ENCODE measurements at regions not wholly inside any gene's neighbourhood (a gene's known extent, or its start where the extent isn't known, plus 50 kb on each side); places are given as distances from the start of the nearest gene placed in this dataset.

DNA sequence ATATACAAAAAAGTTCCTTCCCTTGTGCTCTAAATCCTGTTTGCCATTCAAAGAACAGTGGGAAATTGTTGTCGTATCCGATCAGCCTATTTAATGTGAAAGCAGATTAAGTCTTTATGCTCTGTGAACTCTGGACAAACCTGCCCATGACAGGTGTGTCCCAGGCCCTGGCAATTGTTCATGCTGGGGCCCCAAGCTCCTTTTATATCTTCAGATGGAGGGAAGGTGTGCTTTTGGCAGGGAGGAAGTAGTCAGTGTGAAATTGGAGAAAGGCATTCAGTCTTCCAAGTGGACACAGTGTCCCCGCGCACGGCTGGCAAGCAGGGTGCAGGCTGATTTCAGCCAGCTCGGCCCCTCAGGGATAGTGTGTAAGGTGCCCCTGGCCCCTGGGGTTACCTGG lies 135.1 kb upstream of the F3 start:
- no peak for TF ChIP-seq SUZ12 (IDR thresholded peaks at IDR 0.05; ENCODE audit: extremely low read depth, insufficient read depth, insufficient read length)
- no peak for TF ChIP-seq YY1 (IDR thresholded peaks at IDR 0.05; ENCODE audit: insufficient read depth, insufficient read length)
